Stimulated activated effector memory CD8-positive, alpha-beta T cell treated with anti-CD3 and anti-CD28 coated beads, Interleukin-12 subunit alpha, Interleukin-12 subunit beta, amount 100 ng/mL, for 72 hours (primary cell): ENCODE measurements at regions not wholly inside any gene's neighbourhood (a gene's known extent, or its start where the extent isn't known, plus 50 kb on each side); places are given as distances from the start of the nearest gene placed in this dataset.
A peak's percentile ranks its signal among the peaks of the same experiment; 100 is the strongest.
"Not testable (repeated sequence)": the region's sequence is repeated elsewhere in the genome, so short reads cannot be mapped to it uniquely, and the experiment has no call there.

Source experiments
- ATAC-seq: fragments of 150-1000 bp; cut with Tn5 transposase; 2 replicates; pipeline ENCODE4 v1.10.0; 2021
- DNase-seq, 2 donors: peaks; one replicate each; pipeline ENCODE4 v3.0.0; 2021 to 2022; ENCODE audit warnings: low spot score in 2 of 2
- H3K27ac Mint-ChIP-seq: one replicate; pipeline ENCODE4 v1.8.0; 2022; ENCODE audit warnings: mild to moderate bottlenecking, mixed read lengths
- H3K36me3 Mint-ChIP-seq: one replicate; pipeline ENCODE4 v1.8.0; 2022; ENCODE audit warnings: mild to moderate bottlenecking, mixed read lengths
- H3K4me1 Mint-ChIP-seq: one replicate; pipeline ENCODE4 v1.8.0; 2022; ENCODE audit warnings: mixed read lengths
- H3K4me3 Mint-ChIP-seq: one replicate; pipeline ENCODE4 v1.8.0; 2022; ENCODE audit warnings: mild to moderate bottlenecking, mixed read lengths
- H3K9me3 Mint-ChIP-seq: one replicate; pipeline ENCODE4 v1.8.0; 2022; ENCODE audit warnings: mixed read lengths

DNA sequence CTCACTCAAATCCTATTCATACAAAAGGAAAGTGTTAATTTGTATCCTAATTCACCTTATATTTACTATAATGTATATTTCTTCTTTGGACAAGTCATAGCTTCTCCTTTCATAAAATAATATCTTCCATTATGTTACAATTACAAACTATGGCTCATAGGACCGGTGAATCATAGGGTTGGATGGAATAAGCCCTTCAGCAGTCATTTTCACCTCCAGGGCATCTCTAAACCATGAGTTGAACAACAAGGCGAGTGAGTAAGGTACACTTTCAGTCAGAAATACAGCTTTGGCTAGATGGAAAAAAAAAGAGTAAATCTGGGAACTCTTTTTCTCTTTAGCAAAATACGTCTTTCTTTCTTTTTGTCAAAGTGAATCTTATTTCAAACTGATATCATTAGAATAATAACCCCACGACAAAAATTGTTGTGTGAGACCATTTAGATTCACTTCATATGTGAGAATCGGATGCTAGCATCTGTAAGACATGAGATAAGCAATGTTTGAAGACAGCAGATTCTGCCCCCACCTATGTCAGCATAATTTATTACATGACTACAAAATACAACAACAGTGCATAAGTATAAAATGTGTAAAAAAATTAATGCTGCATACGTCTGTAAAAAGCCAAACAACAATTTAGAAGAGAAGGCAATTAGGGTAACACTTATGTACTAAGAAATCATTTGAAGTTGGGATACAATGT, 184.4 kb upstream of the SLC38A2 start:
- Mint-ChIP-seq H3K9me3 (no peaks in the 10 kb centered on the region), H3K4me3 (no peak overlapping the region), H3K27ac (no peak overlapping the region), H3K4me1 (peaks cover 10% of the 10 kb centered on the region), H3K36me3 (no peaks in the 10 kb centered on the region)
- ATAC-seq (peak; percentile 100), DNase-seq (no peak)

DNA sequence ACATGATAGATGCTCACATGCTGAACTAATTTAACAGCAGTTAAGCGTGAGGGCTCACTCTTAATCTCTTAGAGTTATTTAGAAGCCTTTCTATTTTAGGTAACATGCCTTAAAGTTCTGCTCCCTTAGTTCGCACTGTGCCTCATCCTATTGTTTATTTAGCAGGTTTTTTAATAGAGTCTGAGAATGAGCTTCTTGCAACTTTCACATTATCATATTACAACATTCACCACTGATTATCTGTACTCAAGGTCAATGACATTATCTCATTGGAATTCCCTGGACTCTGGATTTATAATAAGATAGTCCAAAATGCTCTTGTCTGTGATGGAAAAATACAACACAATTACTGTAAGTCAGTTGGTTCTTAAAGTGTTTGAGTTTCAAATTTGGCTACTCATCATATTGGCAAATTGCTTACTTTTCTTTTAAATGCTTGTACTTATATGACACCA, 183.6 kb upstream of the SLC38A2 start:
- Mint-ChIP-seq H3K9me3 (no peaks in the 10 kb centered on the region), H3K4me1 (peaks cover 12% of the 10 kb centered on the region), H3K27ac (no peak overlapping the region), H3K36me3 (no peaks in the 10 kb centered on the region), H3K4me3 (no peak overlapping the region)
- ATAC-seq (no peak), DNase-seq (no peak)

DNA sequence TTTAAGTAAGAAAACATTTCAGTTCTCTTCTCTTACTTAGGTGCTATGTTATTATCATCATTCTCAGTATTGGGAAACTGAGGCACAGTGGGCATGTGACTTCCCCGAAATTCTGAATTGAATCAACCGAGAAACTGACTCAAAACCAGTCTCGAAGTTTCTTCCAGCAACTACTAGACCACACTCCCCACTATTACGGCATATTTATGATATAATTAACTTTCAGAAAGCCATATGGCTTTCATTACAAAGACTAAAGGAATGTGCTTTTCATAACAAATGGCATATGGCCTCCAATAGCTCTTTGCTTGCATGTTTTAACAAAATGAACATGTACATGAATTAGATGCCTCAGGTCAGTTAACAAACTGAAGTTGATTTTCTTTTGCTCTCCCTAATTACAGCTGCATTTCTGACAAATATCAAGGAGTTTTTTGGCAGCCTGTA, 182.9 kb upstream of the SLC38A2 start:
- no peaks in the 10 kb centered on the region for H3K36me3 Mint-ChIP-seq
- no peak overlapping the region for H3K4me3 Mint-ChIP-seq
- H3K4me1 Mint-ChIP-seq = peaks cover 18% of the 10 kb centered on the region
- DNase-seq = no peak
- no peaks in the 10 kb centered on the region for H3K9me3 Mint-ChIP-seq
- ATAC-seq = no peak
- no peak overlapping the region for H3K27ac Mint-ChIP-seq

DNA sequence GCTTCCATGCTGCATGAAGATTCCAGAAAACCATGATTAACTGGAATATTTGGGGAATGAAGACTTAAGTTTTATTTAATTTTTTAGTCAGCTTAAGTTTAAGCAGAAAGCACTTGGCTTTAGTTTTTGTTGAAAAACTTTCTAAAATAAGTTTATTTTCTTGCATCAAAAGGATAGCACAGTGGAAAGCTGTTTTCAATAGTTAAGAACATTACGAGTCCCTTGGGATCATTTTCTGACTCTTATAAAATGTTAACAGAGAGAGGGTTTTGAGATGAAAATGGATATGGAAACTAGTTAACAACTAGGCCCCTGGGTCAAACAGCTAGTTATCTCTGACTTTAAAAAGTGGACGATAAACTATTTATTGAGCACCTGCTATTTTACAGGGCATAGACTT, 181.9 kb upstream of the SLC38A2 start:
- ATAC-seq = no peak
- DNase-seq = no peak
- Mint-ChIP-seq H3K4me3 (no peak overlapping the region), H3K27ac (no peak overlapping the region), H3K9me3 (no peaks in the 10 kb centered on the region), H3K4me1 (peaks cover 27% of the 10 kb centered on the region), H3K36me3 (no peaks in the 10 kb centered on the region)

DNA sequence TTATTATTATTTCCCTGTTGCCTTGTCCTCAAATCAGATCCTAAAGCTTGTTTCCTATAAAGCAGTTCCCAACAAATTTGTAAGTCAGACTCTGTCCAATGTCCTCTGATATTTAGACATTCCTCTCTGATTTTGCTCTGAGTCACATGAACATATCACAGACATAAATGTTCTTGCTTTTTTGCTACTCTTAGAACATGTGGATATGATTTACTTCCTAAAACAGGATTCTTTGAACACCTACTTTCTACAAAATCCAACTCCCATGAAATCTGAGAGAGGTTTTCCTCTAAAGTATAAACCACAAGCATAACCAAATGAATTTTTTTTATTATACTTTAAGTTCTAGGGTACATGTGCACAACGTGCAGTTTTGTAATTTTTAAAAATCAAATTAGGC, 181.3 kb upstream of the SLC38A2 start:
- H3K4me3 Mint-ChIP-seq = no peak overlapping the region
- H3K9me3 Mint-ChIP-seq = no peaks in the 10 kb centered on the region
- H3K4me1 Mint-ChIP-seq = peaks cover 33% of the 10 kb centered on the region
- no peak for DNase-seq
- H3K27ac Mint-ChIP-seq = no peak overlapping the region
- H3K36me3 Mint-ChIP-seq = no peaks in the 10 kb centered on the region
- no peak for ATAC-seq

DNA sequence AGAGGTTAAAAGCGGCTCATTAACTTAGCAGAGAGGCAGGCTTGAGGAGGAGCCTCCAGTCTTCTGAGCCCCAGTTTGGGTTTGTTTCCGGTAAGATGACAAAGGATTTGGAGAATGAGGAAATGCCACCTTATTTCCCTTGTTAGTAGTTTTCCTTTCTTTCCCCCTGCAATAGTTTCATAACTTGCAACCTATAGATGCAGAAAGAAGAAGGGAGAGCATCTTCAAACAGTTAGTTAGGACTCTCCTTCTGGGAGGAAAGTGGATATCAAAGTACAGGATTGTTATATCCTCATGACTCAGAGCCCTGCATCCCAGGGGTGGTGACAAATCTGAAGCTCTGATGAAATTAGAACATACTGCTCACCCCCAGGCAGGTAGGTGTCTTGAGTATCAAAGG, 180.7 kb upstream of the SLC38A2 start:
- no peak for DNase-seq
- peaks cover 39% of the 10 kb centered on the region for H3K4me1 Mint-ChIP-seq

DNA sequence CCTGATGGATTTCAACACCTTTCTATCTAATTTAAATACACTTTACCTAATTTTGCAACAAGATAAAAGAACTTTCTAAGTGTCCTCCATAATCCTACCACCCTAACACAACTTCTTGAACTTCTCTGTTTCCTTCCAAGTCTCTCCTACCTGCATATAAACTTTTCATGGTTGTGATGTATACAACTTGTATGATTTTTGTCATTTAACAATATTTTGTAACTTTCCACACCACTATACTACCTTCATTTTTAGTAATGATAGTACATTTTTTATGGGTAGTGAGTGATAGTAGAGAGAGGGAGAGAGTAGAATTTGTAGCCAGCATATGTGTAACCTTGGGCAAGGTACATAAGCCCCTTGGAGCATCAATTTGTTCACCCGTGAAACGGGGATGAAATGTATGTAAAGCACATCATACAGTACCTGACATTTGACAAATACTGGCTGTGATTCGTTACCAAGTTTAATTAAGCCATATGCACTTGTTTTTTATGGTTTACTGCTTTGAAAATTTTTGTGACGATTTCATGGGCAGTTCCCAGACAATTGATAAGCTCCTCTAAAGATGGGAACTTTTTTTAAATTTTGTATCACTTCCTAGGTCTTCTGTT, 177.8 kb upstream of the SLC38A2 start:
- peaks cover 60% of the 10 kb centered on the region for H3K4me1 Mint-ChIP-seq

More for the DNA sequence above, 180.7 kb upstream of the SLC38A2 start:
- H3K4me3 Mint-ChIP-seq = no peak overlapping the region
- H3K9me3 Mint-ChIP-seq = no peaks in the 10 kb centered on the region
- no peak for ATAC-seq
- H3K27ac Mint-ChIP-seq = no peak overlapping the region
- no peaks in the 10 kb centered on the region for H3K36me3 Mint-ChIP-seq

DNA sequence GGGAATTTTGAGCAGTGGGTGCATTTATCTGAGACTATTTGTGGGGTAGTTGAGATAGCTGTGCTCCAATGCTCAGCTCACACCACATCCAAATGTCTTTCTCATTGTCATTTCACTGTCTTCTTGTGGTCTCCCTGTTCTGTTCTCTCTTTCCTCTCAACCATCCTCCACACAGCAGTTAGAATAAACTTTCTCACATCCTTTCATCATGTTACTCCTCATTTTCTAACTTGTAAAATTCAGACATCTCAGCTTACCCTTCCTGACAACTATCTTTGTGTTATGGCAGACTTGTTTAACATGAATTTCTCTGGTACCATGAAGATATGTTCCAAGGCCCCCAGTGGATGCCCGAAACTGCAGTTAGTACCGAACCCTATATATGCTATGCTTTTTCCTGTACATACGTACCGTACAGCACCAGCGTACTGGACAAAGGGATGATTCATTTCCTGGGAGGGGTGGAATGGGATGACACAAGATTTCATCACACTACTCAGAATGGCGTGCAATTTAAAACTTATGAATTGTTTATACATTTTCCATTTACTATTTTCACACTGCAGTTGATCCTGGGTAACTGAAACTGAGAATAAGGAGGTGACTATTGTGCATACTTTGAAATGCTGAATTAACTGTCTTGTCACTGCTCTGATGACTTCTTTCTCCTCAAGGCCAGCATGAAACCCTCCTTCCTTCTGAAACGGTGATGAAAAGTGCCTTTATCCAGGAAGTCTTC, 177.1 kb upstream of the SLC38A2 start:
- peak overlapping the region; percentile 88 for H3K27ac Mint-ChIP-seq
- H3K4me3 Mint-ChIP-seq = peak overlapping the region; percentile 44
- ATAC-seq = peak; percentile 92

More for the DNA sequence above, 177.8 kb upstream of the SLC38A2 start:
- no peak for ATAC-seq
- H3K4me3 Mint-ChIP-seq = peak overlapping the region; percentile 44
- no peak for DNase-seq
- no peaks in the 10 kb centered on the region for H3K9me3 Mint-ChIP-seq
- H3K27ac Mint-ChIP-seq = peak overlapping the region; percentile 88
- H3K36me3 Mint-ChIP-seq = no peaks in the 10 kb centered on the region

DNA sequence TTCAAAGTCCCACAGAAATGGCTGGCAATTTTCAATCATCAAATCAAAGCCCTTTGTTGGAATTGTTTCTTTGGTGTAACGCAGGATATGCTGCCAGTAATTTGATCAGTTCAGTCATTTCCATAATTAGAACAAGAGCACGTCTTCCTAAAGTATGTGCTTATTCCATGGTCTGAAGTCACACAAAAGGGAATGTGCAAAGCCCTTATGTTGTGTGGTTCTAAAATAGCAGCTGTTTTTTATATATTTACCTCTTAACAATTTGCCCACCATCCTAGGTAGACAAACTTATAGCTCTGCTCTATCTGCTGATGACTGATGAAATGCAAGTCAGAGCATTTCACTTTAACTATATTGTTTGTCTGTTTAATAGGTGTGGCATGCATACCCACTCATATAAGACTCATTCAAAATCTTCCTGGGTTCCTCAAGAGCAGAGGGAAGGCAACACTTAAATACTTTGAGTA, 176.1 kb upstream of the SLC38A2 start:
- H3K4me3 Mint-ChIP-seq = no peak overlapping the region
- DNase-seq (no peak), ATAC-seq (no peak)
- H3K36me3 Mint-ChIP-seq = no peaks in the 10 kb centered on the region
- peaks cover 2% of the 10 kb centered on the region for H3K9me3 Mint-ChIP-seq
- H3K4me1 Mint-ChIP-seq = peaks cover 54% of the 10 kb centered on the region
- H3K27ac Mint-ChIP-seq = peak overlapping the region; percentile 88

More for the DNA sequence above, 177.1 kb upstream of the SLC38A2 start:
- Mint-ChIP-seq H3K36me3 (no peaks in the 10 kb centered on the region), H3K9me3 (no peaks in the 10 kb centered on the region), H3K4me1 (peaks cover 54% of the 10 kb centered on the region)
- peak; percentile 28 to 74 for DNase-seq

DNA sequence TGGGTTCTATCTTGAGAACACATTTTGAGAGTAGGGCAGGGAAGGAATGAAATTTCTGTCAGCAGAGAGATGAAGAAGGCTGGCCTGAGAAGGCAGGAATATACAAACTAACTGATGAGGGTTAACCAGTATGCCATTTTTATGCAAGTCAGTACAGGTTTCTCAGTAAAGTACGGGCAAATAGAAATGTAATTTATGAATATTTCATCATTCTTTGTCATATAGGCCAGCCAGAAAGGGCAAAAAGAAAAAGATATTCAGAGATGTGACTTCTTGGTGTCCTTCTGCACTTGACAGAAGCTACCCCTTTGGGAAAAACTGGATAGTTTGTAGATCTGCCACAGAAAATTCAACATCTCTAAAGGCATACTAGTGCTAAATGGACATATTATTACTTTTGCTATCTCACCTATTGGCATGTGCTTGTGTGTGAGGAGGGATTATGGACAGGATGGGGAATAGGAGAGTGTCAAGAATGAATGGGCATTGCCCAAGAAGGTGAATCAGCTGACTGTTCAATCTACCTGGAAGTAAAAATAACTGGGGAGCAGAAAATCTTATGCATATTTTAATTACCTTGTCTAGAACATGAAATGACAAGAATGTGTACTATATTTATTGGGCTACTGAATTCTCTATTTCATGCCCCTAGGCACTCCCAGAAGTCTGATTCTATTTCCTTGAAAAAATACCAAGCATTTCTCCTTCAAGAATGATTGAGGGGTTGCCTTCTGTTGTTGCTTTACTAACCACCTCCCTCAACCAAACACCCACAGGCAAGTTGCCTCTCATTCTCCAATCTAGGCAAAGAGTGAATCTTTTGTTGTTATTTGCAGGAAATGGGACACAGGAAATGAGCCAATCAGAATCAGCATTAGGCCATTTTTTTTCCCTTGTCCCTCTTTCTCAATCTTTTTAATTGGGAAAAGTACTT, 175.1 kb upstream of the SLC38A2 start:
- H3K9me3 Mint-ChIP-seq = peaks cover 2% of the 10 kb centered on the region
- peak overlapping the region; percentile 25 for H3K4me3 Mint-ChIP-seq
- H3K4me1 Mint-ChIP-seq = peaks cover 61% of the 10 kb centered on the region
- DNase-seq (no peak), ATAC-seq (no peak)
- peak overlapping the region; percentile 21 for H3K27ac Mint-ChIP-seq
- H3K36me3 Mint-ChIP-seq = no peaks in the 10 kb centered on the region

DNA sequence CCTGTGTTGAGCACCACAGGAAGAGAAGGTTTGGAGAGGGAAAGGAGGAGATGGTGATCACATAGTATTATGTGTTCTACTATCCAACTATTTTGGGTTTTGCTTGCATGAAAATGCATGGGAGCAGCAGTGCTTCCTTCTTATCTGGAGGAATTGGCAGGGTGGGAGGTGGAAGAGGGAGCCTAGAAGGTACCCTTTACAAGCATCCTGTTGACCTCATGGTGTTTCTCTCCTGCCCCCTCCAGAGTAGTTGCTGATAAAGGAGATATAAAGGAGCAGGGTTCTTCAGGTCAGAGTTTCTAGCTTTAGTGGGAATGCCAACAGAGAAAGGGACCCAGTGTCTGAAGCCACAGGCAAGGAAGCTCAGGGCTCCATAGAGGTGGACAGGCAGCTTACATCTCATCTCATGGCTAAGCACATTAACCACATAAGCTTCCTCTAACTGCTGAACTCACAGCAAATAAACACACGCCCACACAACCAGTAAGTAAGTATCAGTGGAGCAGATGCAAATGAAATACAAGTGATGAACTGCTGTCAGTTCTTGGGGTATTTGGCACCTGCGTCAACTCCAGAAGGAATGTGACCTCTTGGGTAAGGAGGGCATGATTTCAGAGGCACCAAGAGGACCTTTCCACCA, 174.2 kb upstream of the SLC38A2 start:
- H3K27ac Mint-ChIP-seq = peak overlapping the region; percentile 21
- peak; percentile 77 for ATAC-seq
- peaks cover 2% of the 10 kb centered on the region for H3K9me3 Mint-ChIP-seq
- no peaks in the 10 kb centered on the region for H3K36me3 Mint-ChIP-seq
- H3K4me3 Mint-ChIP-seq = peak overlapping the region; percentile 25
- peaks cover 64% of the 10 kb centered on the region for H3K4me1 Mint-ChIP-seq
- DNase-seq = peak in 1 of 2 donors; percentile 18

DNA sequence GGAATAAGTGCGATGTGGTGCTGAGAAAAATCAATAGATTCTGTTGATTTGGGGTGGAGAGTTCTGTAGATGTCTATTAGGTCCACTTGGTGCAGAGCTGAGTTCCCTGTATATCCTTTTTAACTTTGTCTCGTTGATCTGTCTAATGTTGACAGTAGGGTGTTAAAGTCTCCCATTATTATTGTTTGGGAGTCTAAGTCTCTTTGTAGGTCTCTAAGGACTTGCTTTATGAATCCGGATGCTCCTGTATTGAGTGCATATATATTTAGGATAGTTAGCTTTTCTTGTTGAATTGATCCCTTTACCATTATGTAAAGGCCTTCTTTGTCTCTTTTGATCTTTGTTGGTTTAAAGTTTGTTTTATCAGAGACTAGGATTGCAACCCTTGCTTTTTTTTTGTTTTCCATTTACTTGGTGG, 170.8 kb upstream of the SLC38A2 start:
- peaks cover 36% of the 10 kb centered on the region for H3K4me1 Mint-ChIP-seq
- not testable (repeated sequence) for H3K4me3 Mint-ChIP-seq, H3K36me3 Mint-ChIP-seq, H3K9me3 Mint-ChIP-seq, H3K27ac Mint-ChIP-seq, ATAC-seq, DNase-seq

DNA sequence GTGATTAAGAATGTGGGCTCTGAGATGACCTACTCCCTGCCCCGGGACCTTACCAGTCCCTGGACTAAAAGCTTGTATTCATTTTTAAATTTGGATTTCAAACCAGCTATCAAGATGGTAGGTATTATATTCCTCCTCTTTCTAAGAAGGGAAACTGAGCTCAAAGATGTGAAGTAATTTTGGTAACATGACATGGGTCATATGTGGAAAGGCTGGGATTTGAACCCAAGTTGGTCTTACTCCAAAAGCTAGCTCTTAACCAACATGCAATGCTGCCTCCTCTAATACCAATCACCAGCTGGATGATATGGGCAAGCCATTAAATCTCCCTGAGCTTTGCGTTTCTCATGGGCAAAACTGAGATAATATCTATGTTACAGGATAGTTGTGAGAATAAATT, 166.4 kb upstream of the SLC38A2 start:
- Mint-ChIP-seq H3K4me1 (peaks cover 21% of the 10 kb centered on the region), H3K9me3 (peaks cover 2% of the 10 kb centered on the region), H3K4me3 (no peak overlapping the region), H3K36me3 (no peaks in the 10 kb centered on the region), H3K27ac (no peak overlapping the region)
- ATAC-seq (no peak), DNase-seq (no peak)

DNA sequence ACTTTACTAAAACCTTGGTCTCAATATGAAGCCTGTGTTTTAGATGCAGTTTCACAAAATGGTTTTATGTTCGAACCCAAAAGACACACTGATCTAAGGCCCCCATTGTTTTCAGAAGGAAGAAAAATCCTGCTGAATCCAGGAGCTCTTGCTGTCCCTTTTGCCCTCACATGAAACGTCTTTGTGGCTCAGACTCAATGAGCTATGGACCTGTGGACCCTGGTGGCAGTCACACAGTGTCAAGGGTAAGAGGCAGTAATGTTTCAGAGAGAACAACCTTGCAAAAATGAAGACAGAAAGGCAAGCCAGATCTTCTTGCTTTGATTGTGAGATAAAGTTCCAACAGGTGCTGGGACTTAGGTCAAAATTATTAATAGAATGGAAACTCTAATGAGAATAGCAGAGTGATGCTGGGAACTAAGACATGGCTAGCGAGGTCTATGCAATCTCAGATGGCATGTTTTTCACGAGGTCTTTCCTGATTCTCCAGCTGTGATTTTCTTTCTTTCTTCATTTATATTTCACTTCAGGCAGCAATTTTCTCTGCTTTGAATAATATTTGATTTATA, 164.9 kb upstream of the SLC38A2 start:
- Mint-ChIP-seq H3K9me3 (peaks cover 2% of the 10 kb centered on the region), H3K36me3 (no peaks in the 10 kb centered on the region), H3K4me1 (peaks cover 11% of the 10 kb centered on the region), H3K4me3 (no peak overlapping the region), H3K27ac (no peak overlapping the region)
- DNase-seq (no peak), ATAC-seq (no peak)
